ENCODE measurements at regions not wholly inside any gene's neighbourhood (a gene's known extent, or its start where the extent isn't known, plus 50 kb on each side); places are given as distances from the start of the nearest gene placed in this dataset.

- TF ChIP-seq CTCF (IDR thresholded peaks at IDR 0.05; ENCODE audit: low read depth, low read length, missing input control) (no peak), YY1 (IDR thresholded peaks at IDR 0.05) (no peak), JUND (IDR thresholded peaks at IDR 0.05) (no peak), RAD21 (IDR thresholded peaks at IDR 0.05) (no peak), TAF1 (conservative IDR thresholded peaks at IDR 0.05) (no peak), GABPA (IDR thresholded peaks at IDR 0.05 in 1 of 2, conservative IDR thresholded peaks at IDR 0.05 in 1 of 2) (no peak), SP1 (IDR thresholded peaks at IDR 0.05) (no peak), FOXA2 (IDR thresholded peaks at IDR 0.05) (no peak), NR2F2 (IDR thresholded peaks at IDR 0.05) (no peak)
- TF ChIP-seq, protein P1, sequence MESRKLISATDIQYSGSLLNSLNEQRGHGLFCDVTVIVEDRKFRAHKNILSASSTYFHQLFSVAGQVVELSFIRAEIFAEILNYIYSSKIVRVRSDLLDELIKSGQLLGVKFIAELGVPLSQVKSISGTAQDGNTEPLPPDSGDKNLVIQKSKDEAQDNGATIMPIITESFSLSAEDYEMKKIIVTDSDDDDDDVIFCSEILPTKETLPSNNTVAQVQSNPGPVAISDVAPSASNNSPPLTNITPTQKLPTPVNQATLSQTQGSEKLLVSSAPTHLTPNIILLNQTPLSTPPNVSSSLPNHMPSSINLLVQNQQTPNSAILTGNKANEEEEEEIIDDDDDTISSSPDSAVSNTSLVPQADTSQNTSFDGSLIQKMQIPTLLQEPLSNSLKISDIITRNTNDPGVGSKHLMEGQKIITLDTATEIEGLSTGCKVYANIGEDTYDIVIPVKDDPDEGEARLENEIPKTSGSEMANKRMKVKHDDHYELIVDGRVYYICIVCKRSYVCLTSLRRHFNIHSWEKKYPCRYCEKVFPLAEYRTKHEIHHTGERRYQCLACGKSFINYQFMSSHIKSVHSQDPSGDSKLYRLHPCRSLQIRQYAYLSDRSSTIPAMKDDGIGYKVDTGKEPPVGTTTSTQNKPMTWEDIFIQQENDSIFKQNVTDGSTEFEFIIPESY (IDR thresholded peaks at IDR 0.05): no peak
- TF ChIP-seq, protein P2, sequence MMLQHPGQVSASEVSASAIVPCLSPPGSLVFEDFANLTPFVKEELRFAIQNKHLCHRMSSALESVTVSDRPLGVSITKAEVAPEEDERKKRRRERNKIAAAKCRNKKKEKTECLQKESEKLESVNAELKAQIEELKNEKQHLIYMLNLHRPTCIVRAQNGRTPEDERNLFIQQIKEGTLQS (IDR thresholded peaks at IDR 0.05): no peak
- TF ChIP-seq, protein P3, sequence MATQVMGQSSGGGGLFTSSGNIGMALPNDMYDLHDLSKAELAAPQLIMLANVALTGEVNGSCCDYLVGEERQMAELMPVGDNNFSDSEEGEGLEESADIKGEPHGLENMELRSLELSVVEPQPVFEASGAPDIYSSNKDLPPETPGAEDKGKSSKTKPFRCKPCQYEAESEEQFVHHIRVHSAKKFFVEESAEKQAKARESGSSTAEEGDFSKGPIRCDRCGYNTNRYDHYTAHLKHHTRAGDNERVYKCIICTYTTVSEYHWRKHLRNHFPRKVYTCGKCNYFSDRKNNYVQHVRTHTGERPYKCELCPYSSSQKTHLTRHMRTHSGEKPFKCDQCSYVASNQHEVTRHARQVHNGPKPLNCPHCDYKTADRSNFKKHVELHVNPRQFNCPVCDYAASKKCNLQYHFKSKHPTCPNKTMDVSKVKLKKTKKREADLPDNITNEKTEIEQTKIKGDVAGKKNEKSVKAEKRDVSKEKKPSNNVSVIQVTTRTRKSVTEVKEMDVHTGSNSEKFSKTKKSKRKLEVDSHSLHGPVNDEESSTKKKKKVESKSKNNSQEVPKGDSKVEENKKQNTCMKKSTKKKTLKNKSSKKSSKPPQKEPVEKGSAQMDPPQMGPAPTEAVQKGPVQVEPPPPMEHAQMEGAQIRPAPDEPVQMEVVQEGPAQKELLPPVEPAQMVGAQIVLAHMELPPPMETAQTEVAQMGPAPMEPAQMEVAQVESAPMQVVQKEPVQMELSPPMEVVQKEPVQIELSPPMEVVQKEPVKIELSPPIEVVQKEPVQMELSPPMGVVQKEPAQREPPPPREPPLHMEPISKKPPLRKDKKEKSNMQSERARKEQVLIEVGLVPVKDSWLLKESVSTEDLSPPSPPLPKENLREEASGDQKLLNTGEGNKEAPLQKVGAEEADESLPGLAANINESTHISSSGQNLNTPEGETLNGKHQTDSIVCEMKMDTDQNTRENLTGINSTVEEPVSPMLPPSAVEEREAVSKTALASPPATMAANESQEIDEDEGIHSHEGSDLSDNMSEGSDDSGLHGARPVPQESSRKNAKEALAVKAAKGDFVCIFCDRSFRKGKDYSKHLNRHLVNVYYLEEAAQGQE (IDR thresholded peaks at IDR 0.05): no peak
- TF ChIP-seq, protein P4, sequence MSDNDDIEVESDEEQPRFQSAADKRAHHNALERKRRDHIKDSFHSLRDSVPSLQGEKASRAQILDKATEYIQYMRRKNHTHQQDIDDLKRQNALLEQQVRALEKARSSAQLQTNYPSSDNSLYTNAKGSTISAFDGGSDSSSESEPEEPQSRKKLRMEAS (IDR thresholded peaks at IDR 0.05): no peak
These were observed 388.1 kb upstream of the GOT2 start for GRCh38 chr16:59122262-59122537.

All from liver (tissue), 3 donors.